ENCODE measurements at regions not wholly inside any gene's neighbourhood (a gene's known extent, or its start where the extent isn't known, plus 50 kb on each side); places are given as distances from the start of the nearest gene placed in this dataset.

DNA sequence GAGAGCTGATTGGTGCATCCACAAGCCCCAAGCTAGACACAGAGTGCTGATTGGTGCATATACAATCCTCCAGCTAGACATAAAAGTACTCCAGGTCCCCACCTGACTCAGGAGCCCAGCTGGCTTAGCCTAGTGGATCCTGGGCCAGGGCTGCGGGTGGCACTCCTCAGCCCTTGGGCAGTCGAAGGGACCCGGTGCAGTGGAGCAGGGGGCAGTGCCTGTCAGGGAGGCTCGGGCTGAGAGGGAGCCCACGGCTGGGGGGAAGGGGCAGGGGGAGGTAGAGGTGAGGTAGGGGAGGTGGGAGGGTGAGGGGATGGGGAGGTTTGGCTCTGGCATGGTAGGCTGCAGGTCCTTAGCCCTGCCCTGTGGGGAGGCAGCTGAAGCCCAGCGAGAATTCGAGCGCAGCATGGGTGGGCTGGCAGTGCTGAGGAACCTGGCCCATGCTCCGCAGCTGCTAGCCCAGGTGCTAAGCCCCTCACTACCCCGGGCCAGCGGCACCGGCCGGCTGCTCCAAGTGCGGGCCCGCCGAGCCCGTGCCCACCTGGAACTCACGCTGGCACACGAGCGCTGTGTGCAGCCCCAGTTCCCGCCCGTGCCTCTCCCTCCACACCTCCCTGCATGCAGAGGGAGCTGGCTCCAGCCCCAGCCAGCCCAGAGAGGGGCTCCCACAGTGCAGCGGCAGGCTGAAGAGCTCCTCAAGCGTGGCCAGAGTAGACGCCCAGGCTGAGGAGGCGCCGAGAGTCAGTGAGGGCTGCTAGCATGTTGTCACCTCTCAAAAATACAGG, 742.8 kb downstream of the FAM181B start:
- TF ChIP-seq POLR2AphosphoS5 (IDR thresholded peaks at IDR 0.05; ENCODE audit: low read length) (no peak), KDM1A (IDR thresholded peaks at IDR 0.05; ENCODE audit: borderline replicate concordance) (no peak), NRF1 (conservative IDR thresholded peaks at IDR 0.05; ENCODE audit: low read depth, low read length) (no peak), POLR2A (IDR thresholded peaks at IDR 0.05; ENCODE audit: low read depth, low read length) (no peak), TBL1XR1 (IDR thresholded peaks at IDR 0.05; ENCODE audit: low read depth, low read length) (no peak), JUND (IDR thresholded peaks at IDR 0.05; ENCODE audit: low read depth, low read length) (no peak)
- TF ChIP-seq, protein P1, sequence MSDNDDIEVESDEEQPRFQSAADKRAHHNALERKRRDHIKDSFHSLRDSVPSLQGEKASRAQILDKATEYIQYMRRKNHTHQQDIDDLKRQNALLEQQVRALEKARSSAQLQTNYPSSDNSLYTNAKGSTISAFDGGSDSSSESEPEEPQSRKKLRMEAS (IDR thresholded peaks at IDR 0.05; ENCODE audit: low read depth, low read length) = no peak
- TF ChIP-seq, protein P2, sequence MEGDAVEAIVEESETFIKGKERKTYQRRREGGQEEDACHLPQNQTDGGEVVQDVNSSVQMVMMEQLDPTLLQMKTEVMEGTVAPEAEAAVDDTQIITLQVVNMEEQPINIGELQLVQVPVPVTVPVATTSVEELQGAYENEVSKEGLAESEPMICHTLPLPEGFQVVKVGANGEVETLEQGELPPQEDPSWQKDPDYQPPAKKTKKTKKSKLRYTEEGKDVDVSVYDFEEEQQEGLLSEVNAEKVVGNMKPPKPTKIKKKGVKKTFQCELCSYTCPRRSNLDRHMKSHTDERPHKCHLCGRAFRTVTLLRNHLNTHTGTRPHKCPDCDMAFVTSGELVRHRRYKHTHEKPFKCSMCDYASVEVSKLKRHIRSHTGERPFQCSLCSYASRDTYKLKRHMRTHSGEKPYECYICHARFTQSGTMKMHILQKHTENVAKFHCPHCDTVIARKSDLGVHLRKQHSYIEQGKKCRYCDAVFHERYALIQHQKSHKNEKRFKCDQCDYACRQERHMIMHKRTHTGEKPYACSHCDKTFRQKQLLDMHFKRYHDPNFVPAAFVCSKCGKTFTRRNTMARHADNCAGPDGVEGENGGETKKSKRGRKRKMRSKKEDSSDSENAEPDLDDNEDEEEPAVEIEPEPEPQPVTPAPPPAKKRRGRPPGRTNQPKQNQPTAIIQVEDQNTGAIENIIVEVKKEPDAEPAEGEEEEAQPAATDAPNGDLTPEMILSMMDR (IDR thresholded peaks at IDR 0.05 in 2 of 3, conservative IDR thresholded peaks at IDR 0.05 in 1 of 3; ENCODE audit: control insufficient read depth in 2 of 3, extremely low read depth in 1 of 3, insufficient read depth in 1 of 3, low read depth in 3 of 3, low read length in 3 of 3) = no peak
